HCT116 (cell line): ENCODE measurements at regions not wholly inside any gene's neighbourhood (a gene's known extent, or its start where the extent isn't known, plus 50 kb on each side); places are given as distances from the start of the nearest gene placed in this dataset.

Experiments
- ATAC-seq: fragments of 200-7000 bp; cut with Tn5 transposase; 2 replicates; pipeline ENCODE4 v1.9.1; 2020; ENCODE audit warnings: mild to moderate bottlenecking, moderate library complexity
- BruUV-seq: library from RNA; stranded (reverse); fragments of 400-500 nt; replicated peaks from 2 replicates; lab custom pipeline; 2021; lab: Mats Ljungman, UMichigan
- CTCF ChIA-PET: fragments of 300-600 bp; sonication (Branson Sonifier 250); formaldehyde crosslinking; loops from one replicate; lab custom pipeline; 2021; ENCODE audit warnings: antibody characterized with exemption; lab: Charles Lee
- POLR2A ChIA-PET: fragments of 300-600, 350-600 bp; sonication (Branson Sonifier 250); formaldehyde crosslinking; loops from one replicate; lab custom pipeline; 2021; ENCODE audit warnings: antibody characterized with exemption; lab: Charles Lee
- RAD21 ChIA-PET, 2 experiments: fragments of 300-600 bp; sonication (Branson Sonifier 250); formaldehyde crosslinking; loops; one replicate each; lab custom pipeline; 2023; ENCODE audit warnings: low total read pairs in 2 of 2; ENCODE audit not compliant: uncharacterized antibody in 2 of 2, unreplicated experiment in 2 of 2, low non-redundant PET in 1 of 2; lab: Charles Lee
- DNase-seq: peaks from one replicate; pipeline ENCODE4 v3.0.0-alpha.2; 2010; ENCODE audit warnings: low read depth, low spot score
- H2AFZ ChIP-seq: fragments of 200-600 bp; shearing (Covaris generic), sonication (generic); 2 replicates; pipeline ENCODE4 v1.6.1; 2017; ENCODE audit warnings: low read depth, mixed run types, mixed read lengths, antibody characterized with exemption, low read length; ENCODE audit not compliant: poor library complexity, severe bottlenecking
- H3K27ac ChIP-seq: 2 replicates; pipeline ENCODE4 v1.5.1; 2012; ENCODE audit warnings: low read depth, low read length
- H3K27me3 ChIP-seq: fragments of 200-600 bp; sonication (generic); 2 replicates; pipeline ENCODE4 v1.6.1; 2016; ENCODE audit warnings: mixed run types, low read length, mixed read lengths; ENCODE audit not compliant: insufficient read depth
- H3K36me3 ChIP-seq, 2 experiments: fragments of 200-500 bp in 1 of 2; fragments of 200-600 bp in 1 of 2; sonication (Bioruptor generic) in 1 of 2; sonication (generic) in 1 of 2; 2 replicates each; pipeline versions ENCODE4 v1.5.1 to v1.6.1; 2014 to 2016; ENCODE audit warnings: low read length in 2 of 2, inconsistent platforms in 1 of 2, mixed read lengths in 1 of 2, mixed run types in 1 of 2; ENCODE audit not compliant: insufficient read depth in 2 of 2, control insufficient read depth in 1 of 2
- H3K4me1 ChIP-seq, 2 experiments: fragments of 200-600 bp in 1 of 2; sonication (generic) in 1 of 2; 2 replicates each; pipeline versions ENCODE4 v1.5.1 to v1.6.1; 2012 to 2017; ENCODE audit warnings: low read length in 2 of 2, inconsistent platforms in 1 of 2, mild to moderate bottlenecking in 1 of 2, mixed read lengths in 1 of 2, mixed run types in 1 of 2, moderate library complexity in 1 of 2; ENCODE audit not compliant: insufficient read depth in 2 of 2, control insufficient read depth in 1 of 2
- H3K4me2 ChIP-seq: fragments of 200-600 bp; sonication (generic); 2 replicates; pipeline ENCODE4 v1.6.1; 2017; ENCODE audit warnings: mixed run types, low read length, mixed read lengths
- H3K4me3 ChIP-seq, 2 experiments: fragments of 200-600 bp in 1 of 2; sonication (generic) in 1 of 2; replicated peaks in 1 of 2; 2 replicates each; pipeline ENCODE4 v1.5.1; 2011 to 2016; ENCODE audit warnings: low read length in 2 of 2, control low read depth in 1 of 2, low read depth in 1 of 2, mild to moderate bottlenecking in 1 of 2, mixed read lengths in 1 of 2, mixed run types in 1 of 2
- H3K79me2 ChIP-seq: fragments of 200-600 bp; sonication (generic); 2 replicates; pipeline ENCODE4 v1.6.1; 2017; ENCODE audit warnings: mild to moderate bottlenecking, mixed run types, low read length, moderate library complexity, mixed read lengths; ENCODE audit not compliant: insufficient read depth
- H3K9ac ChIP-seq: fragments of 200-600 bp; sonication (generic); 2 replicates; pipeline ENCODE4 v1.6.1; 2016; ENCODE audit warnings: low read length, mixed read lengths
- H3K9me2 ChIP-seq: fragments of 200-600 bp; sonication (generic), shearing (Covaris generic); 2 replicates; pipeline ENCODE4 v1.6.1; 2017; ENCODE audit warnings: mixed run types, mild to moderate bottlenecking, moderate library complexity; ENCODE audit not compliant: insufficient read depth
- H3K9me3 ChIP-seq, 2 experiments: fragments of 200-500 bp in 1 of 2; fragments of 200-600 bp in 1 of 2; sonication (Bioruptor generic) in 1 of 2; sonication (generic) in 1 of 2; 2 replicates each; pipeline ENCODE4 v1.6.1; 2014 to 2017; ENCODE audit warnings: low read length in 2 of 2, mixed read lengths in 2 of 2, inconsistent platforms in 1 of 2, low read depth in 1 of 2, mild to moderate bottlenecking in 1 of 2, mixed run types in 1 of 2, moderate library complexity in 1 of 2; ENCODE audit not compliant: control insufficient read depth in 1 of 2, insufficient read depth in 1 of 2
- H4K20me1 ChIP-seq: fragments of 200-600 bp; sonication (generic), shearing (Covaris generic); 2 replicates; pipeline ENCODE4 v1.6.1; 2017; ENCODE audit warnings: mixed run types, mild to moderate bottlenecking, moderate library complexity; ENCODE audit not compliant: insufficient read depth
- CBX3 ChIP-seq: IDR thresholded peaks from 2 replicates; pipeline ENCODE4 v1.6.1; 2012; ENCODE audit warnings: low read depth
- CEBPB ChIP-seq: IDR thresholded peaks from 2 replicates; pipeline ENCODE4 v1.6.1; 2012; ENCODE audit warnings: low read depth
- ELF1 ChIP-seq: IDR thresholded peaks from 2 replicates; pipeline ENCODE4 v1.6.1; 2012; ENCODE audit warnings: low read depth, borderline replicate concordance
- FOSL1 ChIP-seq: IDR thresholded peaks from 2 replicates; pipeline ENCODE4 v1.6.1; 2012; ENCODE audit warnings: low read depth
- JUND ChIP-seq: IDR thresholded peaks from 2 replicates; pipeline ENCODE4 v1.6.1; 2012
- POLR2A ChIP-seq: IDR thresholded peaks from 2 replicates; pipeline ENCODE4 v1.7.0; 2011; ENCODE audit warnings: borderline replicate concordance; ENCODE audit not compliant: insufficient read depth, insufficient read length; ENCODE audit errors: extremely low read depth
- POLR2AphosphoS5 ChIP-seq: IDR thresholded peaks from 2 replicates; pipeline ENCODE4 v1.6.1; 2011; ENCODE audit warnings: mild to moderate bottlenecking, low read depth, low read length, moderate library complexity
- SP1 ChIP-seq: IDR thresholded peaks from 2 replicates; pipeline ENCODE4 v1.6.1; 2012; ENCODE audit warnings: low read depth
- TCF7L2 ChIP-seq: IDR thresholded peaks from 2 replicates; pipeline ENCODE4 v1.7.0; 2011; ENCODE audit warnings: borderline replicate concordance, inconsistent platforms; ENCODE audit not compliant: insufficient read depth, insufficient read length; ENCODE audit errors: extremely low read depth
- YY1 ChIP-seq: IDR thresholded peaks from 2 replicates; pipeline ENCODE4 v1.6.1; 2011; ENCODE audit warnings: low read length, low read depth, moderate library complexity, mild to moderate bottlenecking; ENCODE audit not compliant: insufficient replicate concordance; ENCODE audit errors: extremely low read depth
- intact Hi-C: fragments of 100-400 bp; cut with micrococcal nuclease; formaldehyde crosslinking; loops from 2 replicates; pipeline ENCODE4 v1.10.0; 2022
- TF ChIP-seq, protein P1 (sequence below): IDR thresholded peaks from 2 replicates; pipeline ENCODE4 v1.6.1; 2012
- TF ChIP-seq, protein P2 (sequence below): IDR thresholded peaks from 2 replicates; pipeline ENCODE4 v1.6.1; 2011; ENCODE audit warnings: mild to moderate bottlenecking, low read length, moderate library complexity; ENCODE audit not compliant: insufficient replicate concordance; ENCODE audit errors: extremely low read depth

GRCh38 chr1:19559641-19560040 is 74.3 kb upstream of the CAPZB start:
- ATAC-seq (no peak), DNase-seq (no peak)
- no TSS peak for BruUV-seq
- Histone ChIP-seq H3K27me3 (no peaks in the 10 kb centered on the region), H3K9me2 (no peaks in the 10 kb centered on the region), H4K20me1 (no peaks in the 10 kb centered on the region), H3K9ac (no peak overlapping the region), H3K36me3 (no peaks in the 10 kb centered on the region), H3K4me3 (no peak overlapping the region), H3K79me2 (no peaks in the 10 kb centered on the region), H3K4me1 (peaks cover 0 to 5% of the 10 kb centered on the region in 2 experiments; a peak in 1 of 4 replicates), H3K4me2 (no peak overlapping the region), H3K27ac (no peak overlapping the region), H3K9me3 (no peaks in the 10 kb centered on the region), H2AFZ (no peak overlapping the region)
- TF ChIP-seq ELF1 = no peak
- TF ChIP-seq, protein P1, sequence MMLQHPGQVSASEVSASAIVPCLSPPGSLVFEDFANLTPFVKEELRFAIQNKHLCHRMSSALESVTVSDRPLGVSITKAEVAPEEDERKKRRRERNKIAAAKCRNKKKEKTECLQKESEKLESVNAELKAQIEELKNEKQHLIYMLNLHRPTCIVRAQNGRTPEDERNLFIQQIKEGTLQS = no peak
- peak; percentile 33 for TF ChIP-seq FOSL1
- intact Hi-C loops = no loop called here
- ChIA-PET RAD21 (no interaction called here), POLR2A (no interaction called here), CTCF (no interaction called here)

GRCh38 chr1:19557609-19558051 is 72.3 kb upstream of the CAPZB start:
- no peak overlapping the region for H3K4me3 ChIP-seq

More at GRCh38 chr1:19557609-19558051, 72.3 kb upstream of the CAPZB start:
- Histone ChIP-seq H3K4me1 (peaks cover 0 to 5% of the 10 kb centered on the region in 2 experiments; a peak in 1 of 4 replicates), H3K27ac (no peak overlapping the region), H3K4me2 (no peak overlapping the region), H4K20me1 (no peaks in the 10 kb centered on the region), H3K9me2 (no peaks in the 10 kb centered on the region), H3K9ac (no peak overlapping the region), H3K9me3 (no peaks in the 10 kb centered on the region), H3K36me3 (no peaks in the 10 kb centered on the region), H3K79me2 (no peaks in the 10 kb centered on the region), H3K27me3 (no peaks in the 10 kb centered on the region), H2AFZ (no peak overlapping the region)
- DNase-seq (no peak), ATAC-seq (no peak)
- ChIA-PET CTCF (no interaction called here), POLR2A (interaction anchor here (1.4 kb wide), 1 partner anchor 42 kb away, joined by 3 read pairs; no protein-coding TSS in a partner anchor), RAD21 (no interaction called here)
- no TSS peak for BruUV-seq
- TF ChIP-seq SP1 = no peak
- TF ChIP-seq CBX3 = no peak
- no peak for TF ChIP-seq POLR2AphosphoS5
- no peak for TF ChIP-seq CEBPB
- TF ChIP-seq, protein P2, sequence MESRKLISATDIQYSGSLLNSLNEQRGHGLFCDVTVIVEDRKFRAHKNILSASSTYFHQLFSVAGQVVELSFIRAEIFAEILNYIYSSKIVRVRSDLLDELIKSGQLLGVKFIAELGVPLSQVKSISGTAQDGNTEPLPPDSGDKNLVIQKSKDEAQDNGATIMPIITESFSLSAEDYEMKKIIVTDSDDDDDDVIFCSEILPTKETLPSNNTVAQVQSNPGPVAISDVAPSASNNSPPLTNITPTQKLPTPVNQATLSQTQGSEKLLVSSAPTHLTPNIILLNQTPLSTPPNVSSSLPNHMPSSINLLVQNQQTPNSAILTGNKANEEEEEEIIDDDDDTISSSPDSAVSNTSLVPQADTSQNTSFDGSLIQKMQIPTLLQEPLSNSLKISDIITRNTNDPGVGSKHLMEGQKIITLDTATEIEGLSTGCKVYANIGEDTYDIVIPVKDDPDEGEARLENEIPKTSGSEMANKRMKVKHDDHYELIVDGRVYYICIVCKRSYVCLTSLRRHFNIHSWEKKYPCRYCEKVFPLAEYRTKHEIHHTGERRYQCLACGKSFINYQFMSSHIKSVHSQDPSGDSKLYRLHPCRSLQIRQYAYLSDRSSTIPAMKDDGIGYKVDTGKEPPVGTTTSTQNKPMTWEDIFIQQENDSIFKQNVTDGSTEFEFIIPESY = no peak
- TF ChIP-seq YY1 = no peak
- no peak for TF ChIP-seq POLR2A
- TF ChIP-seq JUND = no peak
- no peak for TF ChIP-seq FOSL1
- TF ChIP-seq TCF7L2 = no peak
- intact Hi-C loops = no loop called here
